ENCODE measurements at regions not wholly inside any gene's neighbourhood (a gene's known extent, or its start where the extent isn't known, plus 50 kb on each side); places are given as distances from the start of the nearest gene placed in this dataset.

DNA sequence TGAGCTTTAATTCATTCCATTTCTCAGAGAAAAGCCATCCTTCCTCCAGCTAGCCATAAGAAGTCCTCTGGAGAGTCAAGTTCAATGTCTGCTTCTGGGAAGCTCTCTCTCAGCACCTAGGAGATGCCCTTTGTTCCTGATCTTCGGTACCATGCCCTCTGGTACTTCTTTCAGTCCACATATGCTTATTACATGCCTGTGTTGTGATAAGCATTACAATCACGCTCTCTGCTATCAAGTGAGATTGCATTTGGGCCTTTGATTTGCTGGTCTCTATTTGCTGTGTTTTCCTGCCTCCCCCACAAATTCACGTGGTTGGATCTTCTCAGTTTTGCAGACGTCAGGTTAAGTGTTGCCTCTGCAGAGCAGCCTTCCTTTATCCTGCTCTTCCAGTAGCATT lies 178.1 kb downstream of the TOX3 start:
- intact Hi-C loops (cut with micrococcal nuclease), result no loop called here

More for the DNA sequence above, 178.1 kb downstream of the TOX3 start:
- RAD21 ChIA-PET (ENCODE audit: low non-redundant PET in 1 of 2, low total read pairs in 2 of 2, uncharacterized antibody in 2 of 2, unreplicated experiment in 2 of 2), result no interaction called here
- POLR2A ChIA-PET, result no interaction called here
- no TSS peak for BruUV-seq (replicated peaks)
- ATAC-seq (no peak), DNase-seq (ENCODE audit: low read depth, low spot score) (no peak)
- Histone ChIP-seq H3K79me2 (ENCODE audit: insufficient read depth, low read length) (no peaks in the 10 kb centered on the region), H3K27me3 (ENCODE audit: insufficient read depth, low read length) (no peaks in the 10 kb centered on the region), H3K4me2 (ENCODE audit: low read length) (no peak overlapping the region), H4K20me1 (ENCODE audit: insufficient read depth) (no peaks in the 10 kb centered on the region), H3K9me2 (ENCODE audit: insufficient read depth) (no peaks in the 10 kb centered on the region), H3K36me3 (ENCODE audit: control insufficient read depth in 1 of 2, insufficient read depth in 2 of 2, low read length in 2 of 2) (no peaks in the 10 kb centered on the region), H2AFZ (ENCODE audit: low read depth, low read length, poor library complexity, severe bottlenecking) (no peak overlapping the region), H3K9ac (ENCODE audit: low read length) (no peak overlapping the region), H3K4me1 (ENCODE audit: control insufficient read depth in 1 of 2, insufficient read depth in 2 of 2, low read length in 2 of 2) (no peaks in the 10 kb centered on the region), H3K9me3 (ENCODE audit: control insufficient read depth in 1 of 2, insufficient read depth in 1 of 2, low read depth in 1 of 2, low read length in 2 of 2) (peaks cover 11 to 19% of the 10 kb centered on the region in 2 experiments; a peak in 2 of 4 replicates), H3K4me3 (replicated peaks in 1 of 2; ENCODE audit: low read depth in 1 of 2, low read length in 2 of 2) (no peak overlapping the region), H3K27ac (ENCODE audit: low read depth, low read length) (no peak overlapping the region)
- TF ChIP-seq ZBTB33 (IDR thresholded peaks at IDR 0.05; ENCODE audit: extremely low read depth, insufficient replicate concordance, low read length) (no peak), SRF (IDR thresholded peaks at IDR 0.05; ENCODE audit: low read depth) (no peak), ATF3 (IDR thresholded peaks at IDR 0.05) (no peak), EGR1 (IDR thresholded peaks at IDR 0.05; ENCODE audit: low read depth) (no peak), EZH2phosphoT487 (IDR thresholded peaks at IDR 0.05; ENCODE audit: borderline replicate concordance) (no peak), TCF7L2 (IDR thresholded peaks at IDR 0.05; ENCODE audit: borderline replicate concordance, extremely low read depth, insufficient read depth, insufficient read length) (no peak), MAX (IDR thresholded peaks at IDR 0.05) (no peak), SIN3A (IDR thresholded peaks at IDR 0.05; ENCODE audit: low read depth) (no peak)
- TF ChIP-seq, protein P1, sequence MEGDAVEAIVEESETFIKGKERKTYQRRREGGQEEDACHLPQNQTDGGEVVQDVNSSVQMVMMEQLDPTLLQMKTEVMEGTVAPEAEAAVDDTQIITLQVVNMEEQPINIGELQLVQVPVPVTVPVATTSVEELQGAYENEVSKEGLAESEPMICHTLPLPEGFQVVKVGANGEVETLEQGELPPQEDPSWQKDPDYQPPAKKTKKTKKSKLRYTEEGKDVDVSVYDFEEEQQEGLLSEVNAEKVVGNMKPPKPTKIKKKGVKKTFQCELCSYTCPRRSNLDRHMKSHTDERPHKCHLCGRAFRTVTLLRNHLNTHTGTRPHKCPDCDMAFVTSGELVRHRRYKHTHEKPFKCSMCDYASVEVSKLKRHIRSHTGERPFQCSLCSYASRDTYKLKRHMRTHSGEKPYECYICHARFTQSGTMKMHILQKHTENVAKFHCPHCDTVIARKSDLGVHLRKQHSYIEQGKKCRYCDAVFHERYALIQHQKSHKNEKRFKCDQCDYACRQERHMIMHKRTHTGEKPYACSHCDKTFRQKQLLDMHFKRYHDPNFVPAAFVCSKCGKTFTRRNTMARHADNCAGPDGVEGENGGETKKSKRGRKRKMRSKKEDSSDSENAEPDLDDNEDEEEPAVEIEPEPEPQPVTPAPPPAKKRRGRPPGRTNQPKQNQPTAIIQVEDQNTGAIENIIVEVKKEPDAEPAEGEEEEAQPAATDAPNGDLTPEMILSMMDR (IDR thresholded peaks at IDR 0.05 in 2 of 3, conservative IDR thresholded peaks at IDR 0.05 in 1 of 3; ENCODE audit: borderline replicate concordance in 1 of 3, insufficient read depth in 1 of 3, low read depth in 2 of 3, low read length in 2 of 3), result no peak
- TF ChIP-seq, protein P2, sequence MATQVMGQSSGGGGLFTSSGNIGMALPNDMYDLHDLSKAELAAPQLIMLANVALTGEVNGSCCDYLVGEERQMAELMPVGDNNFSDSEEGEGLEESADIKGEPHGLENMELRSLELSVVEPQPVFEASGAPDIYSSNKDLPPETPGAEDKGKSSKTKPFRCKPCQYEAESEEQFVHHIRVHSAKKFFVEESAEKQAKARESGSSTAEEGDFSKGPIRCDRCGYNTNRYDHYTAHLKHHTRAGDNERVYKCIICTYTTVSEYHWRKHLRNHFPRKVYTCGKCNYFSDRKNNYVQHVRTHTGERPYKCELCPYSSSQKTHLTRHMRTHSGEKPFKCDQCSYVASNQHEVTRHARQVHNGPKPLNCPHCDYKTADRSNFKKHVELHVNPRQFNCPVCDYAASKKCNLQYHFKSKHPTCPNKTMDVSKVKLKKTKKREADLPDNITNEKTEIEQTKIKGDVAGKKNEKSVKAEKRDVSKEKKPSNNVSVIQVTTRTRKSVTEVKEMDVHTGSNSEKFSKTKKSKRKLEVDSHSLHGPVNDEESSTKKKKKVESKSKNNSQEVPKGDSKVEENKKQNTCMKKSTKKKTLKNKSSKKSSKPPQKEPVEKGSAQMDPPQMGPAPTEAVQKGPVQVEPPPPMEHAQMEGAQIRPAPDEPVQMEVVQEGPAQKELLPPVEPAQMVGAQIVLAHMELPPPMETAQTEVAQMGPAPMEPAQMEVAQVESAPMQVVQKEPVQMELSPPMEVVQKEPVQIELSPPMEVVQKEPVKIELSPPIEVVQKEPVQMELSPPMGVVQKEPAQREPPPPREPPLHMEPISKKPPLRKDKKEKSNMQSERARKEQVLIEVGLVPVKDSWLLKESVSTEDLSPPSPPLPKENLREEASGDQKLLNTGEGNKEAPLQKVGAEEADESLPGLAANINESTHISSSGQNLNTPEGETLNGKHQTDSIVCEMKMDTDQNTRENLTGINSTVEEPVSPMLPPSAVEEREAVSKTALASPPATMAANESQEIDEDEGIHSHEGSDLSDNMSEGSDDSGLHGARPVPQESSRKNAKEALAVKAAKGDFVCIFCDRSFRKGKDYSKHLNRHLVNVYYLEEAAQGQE (IDR thresholded peaks at IDR 0.05; ENCODE audit: low read depth), result no peak
- CTCF ChIA-PET, result no interaction called here
